Duodenal mucosa (tissue), 2 donors: ENCODE measurements at regions not wholly inside any gene's neighbourhood (a gene's known extent, or its start where the extent isn't known, plus 50 kb on each side); places are given as distances from the start of the nearest gene placed in this dataset.

Experiments used
- H3K27ac ChIP-seq: one replicate; pipeline ENCODE4 v1.7.0; 2013; ENCODE audit warnings: low read depth, low read length
- H3K27me3 ChIP-seq, 2 donors: one replicate each; pipeline ENCODE4 v1.7.0; 2013; ENCODE audit warnings: low read length in 2 of 2, control low read depth in 1 of 2; ENCODE audit not compliant: insufficient read depth in 2 of 2, control insufficient read depth in 1 of 2
- H3K36me3 ChIP-seq, 2 donors: one replicate each; pipeline ENCODE4 v1.7.0; 2013; ENCODE audit warnings: low read length in 2 of 2, control low read depth in 1 of 2; ENCODE audit not compliant: insufficient read depth in 2 of 2, control insufficient read depth in 1 of 2
- H3K4me1 ChIP-seq, 2 donors: one replicate each; pipeline ENCODE4 v1.7.0; 2013; ENCODE audit warnings: low read length in 2 of 2, control low read depth in 1 of 2; ENCODE audit not compliant: insufficient read depth in 2 of 2, control insufficient read depth in 1 of 2
- H3K4me3 ChIP-seq, 2 donors: one replicate each; pipeline ENCODE4 v1.7.0; 2013; ENCODE audit warnings: low read length in 2 of 2, low read depth in 1 of 2
- H3K9ac ChIP-seq, 2 donors: one replicate each; pipeline ENCODE4 v1.7.0; 2013; ENCODE audit warnings: low read length in 2 of 2, low read depth in 1 of 2
- H3K9me3 ChIP-seq, 2 donors: one replicate each; pipeline ENCODE4 v1.7.0; 2013; ENCODE audit warnings: low read length in 2 of 2, control low read depth in 1 of 2; ENCODE audit not compliant: control insufficient read depth in 1 of 2

DNA sequence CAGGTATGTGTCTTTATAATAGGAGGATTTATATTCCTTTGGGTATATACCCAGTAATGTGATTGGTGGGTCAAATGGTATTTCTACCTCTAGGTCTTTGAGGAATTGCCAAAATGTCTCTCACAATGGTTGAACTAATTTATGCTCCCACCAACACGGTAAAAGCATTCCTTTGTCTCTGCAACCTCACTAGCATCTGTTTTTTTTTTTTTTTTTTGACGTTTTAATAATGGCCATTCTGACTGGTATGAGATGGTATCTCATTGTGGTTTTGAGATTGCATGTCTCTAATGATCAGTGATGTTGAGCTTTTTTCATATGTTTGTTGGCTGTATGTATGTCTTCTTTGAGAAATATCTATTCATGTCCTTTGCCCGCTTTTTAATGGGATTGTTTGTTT lies 144.9 kb upstream of the RGS17 start:
- H3K4me3 ChIP-seq: no peak overlapping the region
- H3K27ac ChIP-seq: no peak overlapping the region
- H3K27me3 ChIP-seq: no peaks in the 10 kb centered on the region
- no peaks in the 10 kb centered on the region for H3K4me1 ChIP-seq
- no peak overlapping the region for H3K9ac ChIP-seq
- H3K9me3 ChIP-seq: no peaks in the 10 kb centered on the region
- H3K36me3 ChIP-seq: no peaks in the 10 kb centered on the region

DNA sequence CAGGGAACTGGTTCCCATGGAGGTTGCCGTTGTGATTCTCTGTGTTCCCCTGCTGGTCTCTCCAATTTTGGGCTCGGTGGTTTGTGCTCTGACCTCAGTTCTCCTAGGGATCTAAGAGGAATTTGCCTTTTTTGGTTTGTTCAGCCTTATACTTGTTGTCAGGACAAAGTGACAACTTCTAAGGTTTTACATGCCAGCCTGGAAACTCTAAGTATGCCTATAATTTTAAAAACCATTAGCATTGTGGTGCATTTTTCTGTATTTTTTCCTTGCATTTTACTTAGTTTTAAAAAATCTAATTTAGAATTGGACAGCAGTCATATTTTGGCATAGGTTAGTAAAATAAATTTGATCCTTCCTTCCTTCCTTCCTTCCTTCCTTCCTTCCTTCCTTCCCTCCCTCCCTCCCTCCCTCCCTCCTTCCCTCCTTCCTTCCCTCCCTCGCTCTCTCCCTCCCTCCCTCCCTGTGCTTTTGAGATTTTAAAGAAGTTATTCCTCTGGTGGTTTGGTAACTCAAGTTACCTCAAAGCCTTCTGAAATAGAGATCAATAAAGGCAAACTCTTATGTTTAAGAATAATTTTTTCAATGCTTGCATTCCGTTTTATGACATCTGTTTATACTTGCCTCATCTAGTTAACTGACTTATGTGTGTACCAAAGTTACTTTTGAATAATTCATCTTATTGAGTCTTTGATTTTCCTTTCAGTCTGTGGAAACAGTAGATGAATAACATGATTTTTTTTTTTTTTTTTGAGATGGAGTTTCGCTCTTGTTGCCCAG lies 141.3 kb upstream of the RGS17 start:
- H3K9ac ChIP-seq: no peak overlapping the region
- no peaks in the 10 kb centered on the region for H3K9me3 ChIP-seq
- H3K36me3 ChIP-seq: no peaks in the 10 kb centered on the region
- H3K4me3 ChIP-seq: no peak overlapping the region
- no peaks in the 10 kb centered on the region for H3K27me3 ChIP-seq
- no peak overlapping the region for H3K27ac ChIP-seq
- no peaks in the 10 kb centered on the region for H3K4me1 ChIP-seq

DNA sequence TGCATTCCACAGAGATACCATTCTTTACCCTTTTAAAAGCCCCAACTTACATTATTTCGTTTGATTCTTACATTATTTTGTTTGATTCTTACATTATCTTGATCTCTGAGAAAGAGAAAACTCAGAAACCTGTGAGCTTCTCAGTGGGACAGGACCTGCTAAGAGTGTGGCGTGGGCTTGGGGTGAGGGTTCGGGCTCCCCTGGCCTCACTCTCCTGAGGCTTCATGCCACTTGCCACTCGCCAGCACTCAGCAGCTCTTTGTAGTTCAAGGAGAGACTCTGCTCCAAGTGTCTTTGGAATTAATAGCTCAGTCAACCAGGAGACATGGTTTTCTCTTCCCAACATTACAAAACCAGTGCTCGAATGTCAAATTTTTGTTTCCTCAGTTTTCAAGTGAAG lies 132.4 kb upstream of the RGS17 start:
- H3K9me3 ChIP-seq: no peaks in the 10 kb centered on the region
- H3K9ac ChIP-seq: no peak overlapping the region
- no peak overlapping the region for H3K4me3 ChIP-seq
- H3K27me3 ChIP-seq: no peaks in the 10 kb centered on the region
- no peak overlapping the region for H3K27ac ChIP-seq
- H3K4me1 ChIP-seq: no peaks in the 10 kb centered on the region
- H3K36me3 ChIP-seq: no peaks in the 10 kb centered on the region

DNA sequence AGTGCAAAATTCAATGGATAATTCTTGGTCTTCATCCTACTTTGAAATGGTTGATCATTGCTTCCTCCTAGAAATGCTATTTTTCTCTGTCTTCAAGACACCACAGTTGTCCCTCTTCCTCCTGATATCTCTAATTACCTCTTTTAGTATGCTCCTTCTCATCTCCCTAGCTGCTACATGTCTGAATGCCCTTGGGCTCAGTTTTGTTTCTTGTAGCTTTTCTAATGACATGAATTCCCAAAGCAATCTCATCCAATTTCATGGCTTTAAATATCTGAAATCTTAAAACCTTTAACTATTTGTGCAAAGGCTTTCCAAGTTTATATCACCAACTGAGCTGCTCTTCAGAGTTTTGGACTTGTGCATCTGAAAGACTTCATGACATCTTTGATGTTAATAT lies 120.2 kb upstream of the RGS17 start:
- Histone ChIP-seq H3K27me3 (no peaks in the 10 kb centered on the region), H3K4me3 (no peak overlapping the region), H3K9ac (no peak overlapping the region), H3K27ac (no peak overlapping the region), H3K4me1 (no peaks in the 10 kb centered on the region), H3K36me3 (no peaks in the 10 kb centered on the region), H3K9me3 (no peaks in the 10 kb centered on the region)

DNA sequence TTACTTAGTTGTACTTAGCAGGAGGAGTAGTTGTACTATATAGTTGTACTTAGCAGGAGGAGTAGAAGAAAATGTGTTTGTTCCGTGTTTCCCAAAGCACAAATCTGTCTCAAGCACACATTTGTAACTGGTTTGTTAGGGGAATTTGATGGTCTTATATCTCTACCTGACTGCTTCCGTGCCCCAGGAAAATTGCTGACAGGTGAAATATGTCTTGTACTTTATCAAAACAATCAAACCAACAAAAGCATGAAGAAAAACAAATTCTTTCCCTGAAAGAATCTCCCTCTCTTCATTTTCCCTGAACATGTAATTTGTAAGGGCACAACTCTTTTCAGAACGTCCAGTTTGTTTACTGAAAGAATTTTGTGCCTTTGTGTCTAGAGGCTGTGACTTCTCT lies 106.6 kb upstream of the RGS17 start:
- Histone ChIP-seq H3K4me1 (no peaks in the 10 kb centered on the region), H3K27ac (no peak overlapping the region), H3K4me3 (no peak overlapping the region), H3K9me3 (no peaks in the 10 kb centered on the region), H3K9ac (no peak overlapping the region), H3K36me3 (no peaks in the 10 kb centered on the region), H3K27me3 (no peaks in the 10 kb centered on the region)

DNA sequence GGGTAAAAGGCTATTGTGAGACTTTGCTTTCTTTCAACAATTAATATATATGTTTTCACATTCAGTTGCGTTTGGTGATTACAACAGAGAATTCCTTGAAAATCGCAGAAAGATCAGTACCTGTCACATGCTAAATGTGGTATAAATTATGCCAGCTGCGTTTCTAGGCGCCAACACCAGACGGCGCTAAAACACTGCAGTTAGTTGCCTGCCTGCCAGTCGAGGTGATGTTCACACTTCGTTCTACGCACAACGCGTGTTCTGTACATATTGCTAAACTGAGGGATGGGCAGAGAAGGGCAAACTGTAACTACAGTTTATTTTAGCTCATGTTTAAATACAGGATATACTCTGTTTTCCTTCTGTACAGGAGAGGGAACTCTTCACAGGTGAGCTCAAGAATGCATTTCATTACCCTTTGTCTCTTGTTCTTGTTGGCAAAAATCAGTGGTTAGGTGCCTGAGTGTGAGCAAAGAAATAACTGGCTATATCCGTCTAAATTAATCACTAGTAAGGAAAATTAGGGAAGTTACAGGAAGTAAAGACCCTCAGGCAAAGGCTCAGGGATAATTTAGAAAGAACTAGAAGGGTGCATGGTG lies 100.1 kb upstream of the RGS17 start:
- Histone ChIP-seq H3K27me3 (no peaks in the 10 kb centered on the region), H3K9me3 (no peaks in the 10 kb centered on the region), H3K36me3 (no peaks in the 10 kb centered on the region), H3K9ac (no peak overlapping the region), H3K27ac (no peak overlapping the region), H3K4me3 (no peak overlapping the region), H3K4me1 (no peaks in the 10 kb centered on the region)

DNA sequence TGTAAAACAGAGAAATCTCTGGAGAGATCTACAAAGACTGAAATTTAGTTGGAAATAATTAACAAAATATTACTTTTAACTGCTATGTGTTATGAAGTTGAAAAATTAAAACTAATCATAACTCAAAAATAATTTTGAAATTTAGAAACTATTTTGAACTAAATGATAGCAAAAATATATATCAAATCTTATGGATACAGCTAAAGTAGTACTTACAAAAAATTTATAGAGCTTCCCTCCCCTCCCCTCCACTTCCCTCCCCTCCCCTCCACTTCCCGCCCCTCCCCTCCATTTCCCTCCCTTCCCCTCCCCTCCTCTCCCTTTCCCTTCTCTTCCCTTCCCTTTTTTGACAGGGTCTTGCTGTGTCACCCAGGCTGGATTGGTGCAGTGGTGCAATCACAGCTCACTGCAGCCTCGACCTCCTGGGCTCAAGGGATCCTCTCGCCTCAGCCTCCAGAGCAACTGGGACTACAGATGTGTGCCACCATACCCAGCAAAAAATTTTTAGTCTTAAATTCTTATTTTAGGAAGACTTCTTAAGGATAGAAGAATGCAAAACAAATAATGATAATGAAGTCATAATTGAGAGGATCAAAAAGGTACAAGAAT lies 87.2 kb upstream of the RGS17 start:
- H3K9me3 ChIP-seq: no peaks in the 10 kb centered on the region
- H3K36me3 ChIP-seq: no peaks in the 10 kb centered on the region
- H3K27me3 ChIP-seq: no peaks in the 10 kb centered on the region
- H3K4me3 ChIP-seq: no peak overlapping the region
- H3K27ac ChIP-seq: no peak overlapping the region
- no peak overlapping the region for H3K9ac ChIP-seq
- no peaks in the 10 kb centered on the region for H3K4me1 ChIP-seq

DNA sequence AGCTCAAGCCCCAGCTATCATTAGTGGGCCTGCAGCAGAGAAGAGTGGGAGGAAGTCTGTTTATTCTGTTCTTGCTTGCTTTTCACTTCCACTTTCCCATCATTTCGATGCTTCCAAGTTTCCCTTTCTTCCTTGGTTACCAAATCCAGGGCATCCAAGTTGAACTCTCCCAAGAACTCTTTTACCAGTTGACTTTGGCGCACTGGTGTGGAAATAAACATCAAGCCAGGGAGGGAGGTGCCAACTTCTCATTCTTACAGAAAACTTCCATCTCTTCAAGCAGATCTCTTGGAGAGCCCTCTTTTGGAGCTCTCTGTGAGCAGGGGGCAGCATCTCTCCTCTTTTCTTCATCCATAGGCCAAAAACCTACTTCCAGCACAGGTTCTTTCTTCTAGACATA lies 85.7 kb upstream of the RGS17 start:
- H3K27me3 ChIP-seq: no peaks in the 10 kb centered on the region
- no peaks in the 10 kb centered on the region for H3K36me3 ChIP-seq
- H3K4me3 ChIP-seq: no peak overlapping the region
- H3K9ac ChIP-seq: no peak overlapping the region
- H3K4me1 ChIP-seq: no peaks in the 10 kb centered on the region
- H3K9me3 ChIP-seq: no peaks in the 10 kb centered on the region
- no peak overlapping the region for H3K27ac ChIP-seq

DNA sequence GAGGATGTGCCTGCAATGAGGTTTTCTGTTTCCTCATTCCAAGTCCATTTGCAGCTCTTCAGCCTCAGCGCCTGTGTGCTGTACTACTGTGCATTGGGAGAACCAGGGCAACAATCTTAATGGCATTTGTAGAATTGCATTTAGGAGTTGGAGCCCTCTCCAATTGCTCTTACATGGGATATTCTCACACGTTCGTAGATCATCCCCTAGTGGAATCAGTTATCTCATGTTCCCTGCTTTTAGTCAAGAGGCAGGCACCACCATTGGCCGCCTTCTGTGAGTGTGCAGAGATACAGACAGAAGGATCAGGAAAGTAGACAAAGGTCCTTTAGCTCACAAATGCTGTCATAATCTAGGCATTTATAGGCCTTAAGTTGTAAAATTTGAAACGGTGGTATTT lies 84.2 kb upstream of the RGS17 start:
- Histone ChIP-seq H3K4me1 (no peaks in the 10 kb centered on the region), H3K27me3 (no peaks in the 10 kb centered on the region), H3K27ac (no peak overlapping the region), H3K9ac (no peak overlapping the region), H3K4me3 (no peak overlapping the region), H3K36me3 (no peaks in the 10 kb centered on the region), H3K9me3 (no peaks in the 10 kb centered on the region)

DNA sequence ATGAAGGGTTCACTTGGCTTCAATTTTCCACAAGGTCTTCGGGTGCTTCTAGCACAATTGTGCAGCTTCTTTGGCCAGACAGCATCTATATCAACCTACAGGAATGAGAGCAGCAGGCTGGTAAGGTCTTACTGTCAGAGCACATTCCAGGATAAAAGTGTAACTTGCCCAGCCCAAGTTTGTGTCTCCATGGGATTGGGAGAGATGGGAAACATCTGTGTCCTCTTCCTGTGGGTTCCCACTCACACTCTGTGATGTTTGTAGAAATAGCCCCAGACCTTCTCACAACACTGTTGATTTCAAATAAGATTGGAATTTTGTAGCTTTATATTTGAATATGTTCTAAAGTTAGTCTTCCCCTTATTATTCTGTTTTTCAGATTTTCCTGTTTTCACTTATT lies 83.4 kb upstream of the RGS17 start:
- Histone ChIP-seq H3K9ac (no peak overlapping the region), H3K4me3 (no peak overlapping the region), H3K4me1 (no peaks in the 10 kb centered on the region), H3K36me3 (no peaks in the 10 kb centered on the region), H3K9me3 (no peaks in the 10 kb centered on the region), H3K27me3 (no peaks in the 10 kb centered on the region), H3K27ac (no peak overlapping the region)
